Fibroblast of lung (primary cell): ENCODE measurements at regions not wholly inside any gene's neighbourhood (a gene's known extent, or its start where the extent isn't known, plus 50 kb on each side); places are given as distances from the start of the nearest gene placed in this dataset.
"Not testable (repeated sequence)": the region's sequence is repeated elsewhere in the genome, so short reads cannot be mapped to it uniquely, and the experiment has no call there.

Experiments used
- EZH2 ChIP-seq: IDR thresholded peaks from 2 replicates; pipeline ENCODE4 v1.5.1; 2012; ENCODE audit warnings: low read length, control low read depth, mild to moderate bottlenecking; ENCODE audit errors: missing control alignments
- TF ChIP-seq, protein P1 (sequence below), 2 donors: IDR thresholded peaks in 1 of 2; conservative IDR thresholded peaks in 1 of 2; 1 replicate in 1 of 2; 2 replicates in 1 of 2; pipeline ENCODE4 v1.5.1; 2011 to 2012; ENCODE audit warnings: low read length in 2 of 2, control low read depth in 1 of 2, inconsistent platforms in 1 of 2, low read depth in 1 of 2, mild to moderate bottlenecking in 1 of 2

DNA sequence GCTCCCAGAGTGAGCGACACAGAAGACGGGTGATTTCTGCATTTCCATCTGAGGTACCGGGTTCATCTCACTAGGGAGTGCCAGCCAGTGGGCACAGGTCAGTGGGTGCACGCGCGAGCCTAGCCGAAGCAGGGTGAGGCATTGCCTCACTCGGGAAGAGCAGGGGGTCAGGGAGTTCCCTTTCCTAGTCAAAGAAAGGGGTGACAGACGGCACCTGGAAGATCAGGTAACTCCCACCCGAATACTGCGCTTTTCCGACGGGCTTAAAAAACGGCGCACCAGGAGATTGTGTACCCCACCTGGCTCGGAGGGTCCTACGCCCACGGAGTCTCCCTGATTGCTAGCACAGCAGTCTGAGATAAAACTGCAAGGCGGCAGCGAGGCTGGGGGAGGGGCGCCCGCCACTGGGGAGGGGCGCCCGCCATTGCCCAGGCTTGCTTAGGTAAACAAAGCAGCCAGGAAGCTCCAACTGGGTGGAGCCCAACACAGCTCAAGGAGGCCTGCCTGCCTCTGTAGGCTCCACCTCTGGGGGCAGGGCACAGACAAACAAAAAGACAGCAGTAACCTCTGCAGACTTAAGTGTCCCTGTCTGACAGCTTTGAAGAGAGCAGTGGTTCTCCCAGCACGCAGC is 979.1 kb upstream of the COX7C start:
- TF ChIP-seq, protein P1, sequence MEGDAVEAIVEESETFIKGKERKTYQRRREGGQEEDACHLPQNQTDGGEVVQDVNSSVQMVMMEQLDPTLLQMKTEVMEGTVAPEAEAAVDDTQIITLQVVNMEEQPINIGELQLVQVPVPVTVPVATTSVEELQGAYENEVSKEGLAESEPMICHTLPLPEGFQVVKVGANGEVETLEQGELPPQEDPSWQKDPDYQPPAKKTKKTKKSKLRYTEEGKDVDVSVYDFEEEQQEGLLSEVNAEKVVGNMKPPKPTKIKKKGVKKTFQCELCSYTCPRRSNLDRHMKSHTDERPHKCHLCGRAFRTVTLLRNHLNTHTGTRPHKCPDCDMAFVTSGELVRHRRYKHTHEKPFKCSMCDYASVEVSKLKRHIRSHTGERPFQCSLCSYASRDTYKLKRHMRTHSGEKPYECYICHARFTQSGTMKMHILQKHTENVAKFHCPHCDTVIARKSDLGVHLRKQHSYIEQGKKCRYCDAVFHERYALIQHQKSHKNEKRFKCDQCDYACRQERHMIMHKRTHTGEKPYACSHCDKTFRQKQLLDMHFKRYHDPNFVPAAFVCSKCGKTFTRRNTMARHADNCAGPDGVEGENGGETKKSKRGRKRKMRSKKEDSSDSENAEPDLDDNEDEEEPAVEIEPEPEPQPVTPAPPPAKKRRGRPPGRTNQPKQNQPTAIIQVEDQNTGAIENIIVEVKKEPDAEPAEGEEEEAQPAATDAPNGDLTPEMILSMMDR (conservative IDR thresholded peaks at IDR 0.05 in 1 of 2, IDR thresholded peaks at IDR 0.05 in 1 of 2; ENCODE audit: low read depth in 1 of 2, low read length in 2 of 2), result not testable (repeated sequence)
- not testable (repeated sequence) for TF ChIP-seq EZH2
